ENCODE measurements at regions not wholly inside any gene's neighbourhood (a gene's known extent, or its start where the extent isn't known, plus 50 kb on each side); places are given as distances from the start of the nearest gene placed in this dataset.

- no peaks in the 10 kb centered on the region for H3K9me3 ChIP-seq (ENCODE audit: control insufficient read depth, insufficient read depth, low read depth, low read length)
- H3K27ac ChIP-seq (ENCODE audit: low read length) = no peak overlapping the region
- peak; percentile 97 for ATAC-seq
- ChIA-PET CTCF (no interaction called here), POLR2A (no interaction called here)
- intact Hi-C loops (cut with micrococcal nuclease; ENCODE audit: unreplicated experiment) = loop anchor here (5.0 to 10.0 kb wide), 3 partner anchors 74 to 619 kb away; partner anchors contain the start of gene CXCL12
- DNase-seq (ENCODE audit: low read depth, low spot score) = no peak
- H3K27me3 ChIP-seq (ENCODE audit: control insufficient read depth, insufficient read depth, low read length) = peaks cover 6% of the 10 kb centered on the region; the same call in 1 of the 2 replicates
- no peaks in the 10 kb centered on the region for H3K4me1 ChIP-seq (ENCODE audit: control insufficient read depth, insufficient read depth, low read length)
- in situ Hi-C loops (cut with HindIII; ENCODE audit: low pct_unique_long_range_greater_than_20kb, low sequenced_read_pairs) = no loop called here
- TF ChIP-seq SIN3A (IDR thresholded peaks at IDR 0.05; ENCODE audit: borderline replicate concordance, insufficient read depth, low read depth, low read length) (no peak), POLR2AphosphoS5 (IDR thresholded peaks at IDR 0.05; ENCODE audit: low read depth, low read length) (no peak), CTCF (IDR thresholded peaks at IDR 0.05) (peak; percentile 97), TCF7L2 (IDR thresholded peaks at IDR 0.05; ENCODE audit: low read depth, low read length) (0 out of 2 replicates have a peak, but pooled peaks have one; percentile 33), REST (IDR thresholded peaks at IDR 0.05; ENCODE audit: insufficient read depth in 1 of 2, low read depth in 2 of 2, low read length in 1 of 2) (no peak)
- peak overlapping the region in 1 of 2 experiments; percentile 18; a peak in 1 of 4 replicates for H3K4me3 ChIP-seq (ENCODE audit: low read depth in 2 of 2, low read length in 2 of 2)
- H3K36me3 ChIP-seq (ENCODE audit: control insufficient read depth, insufficient read depth, low read length) = no peaks in the 10 kb centered on the region
- no TSS peak for BruUV-seq (replicated peaks)
Observed at GRCh38 chr10:44310762-44311562, 73.9 kb downstream of the CXCL12 start.

GRCh38 chr10:44309939-44310761, 74.7 kb downstream of the CXCL12 start:
- no peak for TF ChIP-seq SIN3A (IDR thresholded peaks at IDR 0.05; ENCODE audit: borderline replicate concordance, insufficient read depth, low read depth, low read length)
- TF ChIP-seq TCF7L2 (IDR thresholded peaks at IDR 0.05; ENCODE audit: low read depth, low read length) = no peak
- no peak for TF ChIP-seq CTCF (IDR thresholded peaks at IDR 0.05)
- TF ChIP-seq REST (IDR thresholded peaks at IDR 0.05; ENCODE audit: insufficient read depth in 1 of 2, low read depth in 2 of 2, low read length in 1 of 2) = no peak
- no peak for TF ChIP-seq POLR2AphosphoS5 (IDR thresholded peaks at IDR 0.05; ENCODE audit: low read depth, low read length)
- ChIA-PET CTCF (no interaction called here), POLR2A (no interaction called here)
- DNase-seq (ENCODE audit: low read depth, low spot score) (no peak), ATAC-seq (no peak)
- Histone ChIP-seq H3K36me3 (ENCODE audit: control insufficient read depth, insufficient read depth, low read length) (no peaks in the 10 kb centered on the region), H3K9me3 (ENCODE audit: control insufficient read depth, insufficient read depth, low read depth, low read length) (no peaks in the 10 kb centered on the region), H3K27me3 (ENCODE audit: control insufficient read depth, insufficient read depth, low read length) (peaks cover 6% of the 10 kb centered on the region; the same call in 1 of the 2 replicates), H3K4me3 (ENCODE audit: low read depth in 2 of 2, low read length in 2 of 2) (no peak overlapping the region), H3K4me1 (ENCODE audit: control insufficient read depth, insufficient read depth, low read length) (no peaks in the 10 kb centered on the region), H3K27ac (ENCODE audit: low read length) (no peak overlapping the region)
- in situ Hi-C loops (cut with HindIII; ENCODE audit: low pct_unique_long_range_greater_than_20kb, low sequenced_read_pairs) = no loop called here
- BruUV-seq (replicated peaks) = no TSS peak
- intact Hi-C loops (cut with micrococcal nuclease; ENCODE audit: unreplicated experiment) = loop anchor here (5.0 to 10.0 kb wide), 3 partner anchors 75 to 618 kb away; partner anchors contain the start of gene CXCL12
